Neuronal stem cell (in vitro differentiated cells): ENCODE measurements at regions not wholly inside any gene's neighbourhood (a gene's known extent, or its start where the extent isn't known, plus 50 kb on each side); places are given as distances from the start of the nearest gene placed in this dataset.

ENCODE experiments used
- DNase-seq: peaks from one replicate; pipeline ENCODE4 v3.0.0-alpha.2; 2013; ENCODE audit warnings: low spot score
- H2AFZ ChIP-seq: one replicate; pipeline ENCODE4 v1.6.1; 2013; ENCODE audit warnings: mild to moderate bottlenecking, low read length, inconsistent platforms
- H2AK5ac ChIP-seq: 2 replicates; pipeline ENCODE4 v1.6.1; 2013; ENCODE audit warnings: low read depth, mild to moderate bottlenecking, inconsistent platforms, low read length, moderate library complexity, mixed read lengths
- H2BK120ac ChIP-seq: 2 replicates; pipeline ENCODE4 v1.6.1; 2013; ENCODE audit warnings: low read depth, mild to moderate bottlenecking, inconsistent platforms, low read length, moderate library complexity, mixed read lengths
- H2BK12ac ChIP-seq: one replicate; pipeline ENCODE4 v1.6.1; 2013; ENCODE audit warnings: low read length, inconsistent platforms
- H2BK15ac ChIP-seq: 2 replicates; pipeline ENCODE4 v1.6.1; 2013; ENCODE audit warnings: mild to moderate bottlenecking, low read length, inconsistent platforms, mixed read lengths
- H2BK5ac ChIP-seq: one replicate; pipeline ENCODE4 v1.6.1; 2013; ENCODE audit warnings: inconsistent platforms, mild to moderate bottlenecking, low read length, moderate library complexity
- H3K14ac ChIP-seq: one replicate; pipeline ENCODE4 v1.6.1; 2013; ENCODE audit warnings: low read length, inconsistent platforms
- H3K18ac ChIP-seq: 2 replicates; pipeline ENCODE4 v1.6.1; 2013; ENCODE audit warnings: low read length, inconsistent platforms
- H3K23ac ChIP-seq: 2 replicates; pipeline ENCODE4 v1.6.1; 2013; ENCODE audit warnings: low read depth, mild to moderate bottlenecking, mixed read lengths, low read length, inconsistent platforms; ENCODE audit not compliant: poor library complexity
- H3K27ac ChIP-seq: replicated peaks from 3 replicates; pipeline ENCODE4 v1.5.1; 2013; ENCODE audit warnings: low read length, inconsistent platforms
- H3K27me3 ChIP-seq, 3 experiments: 2 replicates each; pipeline ENCODE4 v1.6.1; 2013; ENCODE audit warnings: low read length in 3 of 3, mild to moderate bottlenecking in 2 of 3, inconsistent platforms in 1 of 3, low read depth in 1 of 3, mixed read lengths in 1 of 3, moderate library complexity in 1 of 3; ENCODE audit not compliant: control insufficient read depth in 3 of 3, insufficient read depth in 3 of 3
- H3K36me3 ChIP-seq, 2 donors: replicated peaks in 1 of 2; 2 replicates each; pipeline ENCODE4 v1.6.1; 2013; ENCODE audit warnings: low read length in 2 of 2; ENCODE audit not compliant: control insufficient read depth in 2 of 2, insufficient read depth in 2 of 2
- H3K4ac ChIP-seq: 2 replicates; pipeline ENCODE4 v1.6.1; 2013; ENCODE audit warnings: inconsistent platforms, mild to moderate bottlenecking, low read length, moderate library complexity
- H3K4me1 ChIP-seq, 2 donors: 1 replicate in 1 of 2; 2 replicates in 1 of 2; pipeline ENCODE4 v1.6.1; 2013; ENCODE audit warnings: low read length in 2 of 2, low read depth in 1 of 2; ENCODE audit not compliant: control insufficient read depth in 2 of 2, insufficient read depth in 1 of 2
- H3K4me2 ChIP-seq: one replicate; pipeline ENCODE4 v1.6.1; 2013; ENCODE audit warnings: mild to moderate bottlenecking, low read length, inconsistent platforms; ENCODE audit not compliant: insufficient read depth, poor library complexity, severe bottlenecking
- H3K4me3 ChIP-seq, 2 donors: 2 replicates each; pipeline ENCODE4 v1.5.1; 2013; ENCODE audit warnings: low read length in 2 of 2, mild to moderate bottlenecking in 2 of 2, inconsistent platforms in 1 of 2, moderate library complexity in 1 of 2
- H3K79me1 ChIP-seq: one replicate; pipeline ENCODE4 v1.6.1; 2013; ENCODE audit warnings: low read depth, mild to moderate bottlenecking, inconsistent platforms, low read length, moderate library complexity
- H3K9ac ChIP-seq: one replicate; pipeline ENCODE4 v1.6.1; 2013; ENCODE audit warnings: mild to moderate bottlenecking, low read depth, low read length, inconsistent platforms; ENCODE audit not compliant: poor library complexity
- H3K9me3 ChIP-seq, 2 donors: replicated peaks in 1 of 2; 2 replicates each; pipeline versions ENCODE3 to v1.6.1; 2013; ENCODE audit warnings: low read length in 2 of 2, mild to moderate bottlenecking in 2 of 2, inconsistent platforms in 1 of 2, low read depth in 1 of 2, mixed read lengths in 1 of 2, moderate library complexity in 1 of 2; ENCODE audit not compliant: control insufficient read depth in 2 of 2, insufficient read depth in 1 of 2
- H4K8ac ChIP-seq: one replicate; pipeline ENCODE4 v1.6.1; 2013; ENCODE audit warnings: low read depth, mild to moderate bottlenecking, inconsistent platforms, low read length, moderate library complexity
- H4K91ac ChIP-seq: one replicate; pipeline ENCODE4 v1.6.1; 2013; ENCODE audit warnings: low read length, low read depth, mild to moderate bottlenecking, inconsistent platforms; ENCODE audit not compliant: poor library complexity
- WGBS, 2 donors: extraction: QIAGEN DNeasy Blood & Tissue Kit; methylation state at CpG; one replicate each; pipeline ENCODE4 v1.1.7; 2013; ENCODE audit warnings: missing lambda C conversion rate in 2 of 2, mixed read lengths in 1 of 2; ENCODE audit not compliant: insufficient read length in 2 of 2, insufficient replicate concordance in 1 of 2; ENCODE audit errors: extremely low coverage in 2 of 2; 5-methylcytosine and 5-hydroxymethylcytosine counted together

- Histone ChIP-seq H3K4ac (no peak overlapping the region), H3K4me1 (no peaks in the 10 kb centered on the region), H3K36me3 (no peaks in the 10 kb centered on the region), H3K23ac (no peak overlapping the region), H3K4me3 (no peak overlapping the region), H3K9me3 (no peaks in the 10 kb centered on the region), H3K14ac (no peak overlapping the region), H3K9ac (no peak overlapping the region), H2BK5ac (no peak overlapping the region), H4K8ac (no peak overlapping the region), H2BK120ac (no peak overlapping the region), H2AK5ac (no peak overlapping the region), H3K4me2 (no peak overlapping the region), H2BK12ac (no peak overlapping the region), H3K27me3 (no peaks in the 10 kb centered on the region), H3K79me1 (no peaks in the 10 kb centered on the region), H3K27ac (no peak overlapping the region), H3K18ac (no peak overlapping the region), H2BK15ac (no peak overlapping the region), H4K91ac (no peak overlapping the region), H2AFZ (no peak overlapping the region)
- DNase-seq: no peak
- WGBS, 2 donors: no CpG with 5 or more reads among the region's 4 CpGs
These were observed 437.9 kb upstream of the PLXNA2 start for GRCh38 chr1:208681878-208682663.

- Histone ChIP-seq H2BK15ac (no peak overlapping the region), H3K4me2 (no peak overlapping the region), H2BK12ac (no peak overlapping the region), H3K4me3 (no peak overlapping the region), H2AFZ (no peak overlapping the region), H3K23ac (no peak overlapping the region), H2BK5ac (no peak overlapping the region), H3K79me1 (no peaks in the 10 kb centered on the region), H4K8ac (no peak overlapping the region), H3K18ac (no peak overlapping the region), H3K4me1 (no peaks in the 10 kb centered on the region), H3K9ac (no peak overlapping the region), H3K4ac (no peak overlapping the region), H3K14ac (no peak overlapping the region), H3K27me3 (no peaks in the 10 kb centered on the region), H3K36me3 (no peaks in the 10 kb centered on the region), H2BK120ac (no peak overlapping the region), H3K27ac (no peak overlapping the region), H3K9me3 (no peaks in the 10 kb centered on the region), H2AK5ac (no peak overlapping the region), H4K91ac (no peak overlapping the region)
- no CpG with 5 or more reads among the region's 2 CpGs for WGBS, 2 donors
- DNase-seq: no peak
These were observed 438.5 kb upstream of the PLXNA2 start for GRCh38 chr1:208682664-208683013.

GRCh38 chr1:208683141-208683540 is 439.0 kb upstream of the PLXNA2 start:
- Histone ChIP-seq H2BK120ac (no peak overlapping the region), H2AFZ (no peak overlapping the region), H3K18ac (no peak overlapping the region), H3K79me1 (no peaks in the 10 kb centered on the region), H3K14ac (no peak overlapping the region), H3K23ac (no peak overlapping the region), H3K36me3 (no peaks in the 10 kb centered on the region), H3K9me3 (no peaks in the 10 kb centered on the region), H3K4me3 (no peak overlapping the region), H3K4ac (no peak overlapping the region), H4K8ac (no peak overlapping the region), H2BK5ac (no peak overlapping the region), H3K4me1 (no peaks in the 10 kb centered on the region), H3K9ac (no peak overlapping the region), H2AK5ac (no peak overlapping the region), H2BK12ac (no peak overlapping the region), H3K27me3 (no peaks in the 10 kb centered on the region), H2BK15ac (no peak overlapping the region), H4K91ac (no peak overlapping the region), H3K4me2 (no peak overlapping the region), H3K27ac (no peak overlapping the region)
- no peak for DNase-seq

GRCh38 chr1:208684192-208684591 is 440.0 kb upstream of the PLXNA2 start:
- no peak overlapping the region for H2BK5ac ChIP-seq
- no peak overlapping the region for H2BK12ac ChIP-seq
- H3K4me1 ChIP-seq: no peaks in the 10 kb centered on the region
- H3K36me3 ChIP-seq: no peaks in the 10 kb centered on the region
- H2BK120ac ChIP-seq: no peak overlapping the region
- no peak overlapping the region for H2AK5ac ChIP-seq
- H3K14ac ChIP-seq: no peak overlapping the region
- no peaks in the 10 kb centered on the region for H3K9me3 ChIP-seq
- no peak overlapping the region for H3K9ac ChIP-seq
- DNase-seq: no peak
- no peaks in the 10 kb centered on the region for H3K79me1 ChIP-seq
- no peak overlapping the region for H3K23ac ChIP-seq
- no peak overlapping the region for H2AFZ ChIP-seq
- no peak overlapping the region for H4K91ac ChIP-seq
- no peaks in the 10 kb centered on the region for H3K27me3 ChIP-seq
- no peak overlapping the region for H3K4ac ChIP-seq
- no CpG with 5 or more reads among the region's 2 CpGs for WGBS, 2 donors
- no peak overlapping the region for H3K27ac ChIP-seq
- H4K8ac ChIP-seq: no peak overlapping the region
- no peak overlapping the region for H3K18ac ChIP-seq
- H2BK15ac ChIP-seq: no peak overlapping the region
- no peak overlapping the region for H3K4me2 ChIP-seq
- H3K4me3 ChIP-seq: no peak overlapping the region
